Pancreas (tissue), 10 donors: ENCODE measurements at regions not wholly inside any gene's neighbourhood (a gene's known extent, or its start where the extent isn't known, plus 50 kb on each side); places are given as distances from the start of the nearest gene placed in this dataset.

Experiments used
- ATAC-seq, 4 donors: fragments of 200-7000 bp; cut with Tn5 transposase; one replicate each; pipeline versions ENCODE4 v1.8.0 to v1.9.1; 2020; ENCODE audit warnings: mild to moderate bottlenecking in 4 of 4, moderate library complexity in 4 of 4
- DNase-seq, 6 donors: peaks; one replicate each; pipeline ENCODE4 v3.0.0-alpha.2; 2020
- FAIRE-seq: peaks from 2 replicates; lab custom pipeline; 2012; peaks lifted over from hg19 to GRCh38; lab: Jason Lieb, UNC
- H3K27ac ChIP-seq, 4 donors: fragments of 200-600 bp; sonication (generic); 1 replicate in 3 of 4; 2 replicates in 1 of 4; pipeline versions ENCODE4 v1.5.0 to v1.8.0; 2020
- H3K27me3 ChIP-seq, 4 donors: fragments of 200-600 bp; one replicate each; pipeline ENCODE4 v1.8.0; 2021
- H3K36me3 ChIP-seq, 3 donors: fragments of 200-600 bp; sonication (generic) in 1 of 3; one replicate each; pipeline versions ENCODE4 v1.5.0 to v1.8.0; 2020 to 2021
- H3K4me1 ChIP-seq, 3 donors: fragments of 200-600 bp; one replicate each; pipeline ENCODE4 v1.8.0; 2021
- H3K4me3 ChIP-seq, 4 donors: fragments of 200-600 bp; sonication (generic) in 2 of 4; one replicate each; pipeline versions ENCODE4 v1.5.0 to v1.8.0; 2020 to 2021
- H3K9me3 ChIP-seq, 4 donors: fragments of 200-600 bp; one replicate each; pipeline ENCODE4 v1.8.0; 2021
- CTCF ChIP-seq, 4 donors: fragments of 200-600 bp; sonication (generic) in 3 of 4; IDR thresholded peaks; one replicate each; pipeline versions ENCODE4 v1.5.0 to v1.8.0; 2021; ENCODE audit warnings: antibody characterized with exemption in 4 of 4
- WGBS, 2 donors: extraction: QIAGEN DNeasy Blood & Tissue Kit; methylation state at CpG; one replicate each; pipeline ENCODE4 v1.1.7; 2013; 5-methylcytosine and 5-hydroxymethylcytosine counted together
- intact Hi-C, 3 donors: fragments of 100-400 bp; cut with DNase I; formaldehyde crosslinking; loops; one replicate each; pipeline versions ENCODE4 v1.11.1 to v1.14.2; 2022
- donor health status: healthy with polysubstance abuse.
- donor health status: DM: no; HTN: no; CAD: no; lungs with moderate emphysema.
- donor health status: DM: no; HTN: no; CAD: no.
- donor health status: control.
- donor health status: control.
- donor health status: Bipolar disorder and iron deficiency.
- donor health status: DM: yes; HTN: yes; CAD: no.
- donor health status: DM: no; HTN: no; CAD: no.
- donor health status: DM: no; HTN: no; CAD: no.
- donor health status: DM: yes; HTN: yes; CAD: no.

- TF ChIP-seq CTCF (IDR thresholded peaks at IDR 0.05), result no peak
- ATAC-seq (no peak), FAIRE-seq (no peak), DNase-seq (no peak)
- Histone ChIP-seq H3K9me3 (no peaks in the 10 kb centered on the region), H3K27ac (no peak overlapping the region), H3K4me3 (no peak overlapping the region), H3K4me1 (no peaks in the 10 kb centered on the region), H3K36me3 (no peaks in the 10 kb centered on the region), H3K27me3 (no peaks in the 10 kb centered on the region)
- intact Hi-C loops, result no loop called here
Observed at GRCh38 chr9:13414349-13414748, 134.9 kb upstream of the MPDZ start.

- ATAC-seq (no peak), DNase-seq (no peak), FAIRE-seq (no peak)
- 41 to 51% methylated on average over 2 of the region's 2 CpGs for WGBS, 2 donors
- H3K27me3 ChIP-seq, result no peaks in the 10 kb centered on the region
- H3K27ac ChIP-seq, result no peak overlapping the region
- no peak overlapping the region for H3K4me3 ChIP-seq
- intact Hi-C loops, result no loop called here
- H3K36me3 ChIP-seq, result no peaks in the 10 kb centered on the region
- H3K4me1 ChIP-seq, result no peaks in the 10 kb centered on the region
- TF ChIP-seq CTCF (IDR thresholded peaks at IDR 0.05), result no peak
- H3K9me3 ChIP-seq, result no peaks in the 10 kb centered on the region
Observed at GRCh38 chr9:13412331-13412730, 132.8 kb upstream of the MPDZ start.

GRCh38 chr9:13411791-13412190 lies 132.3 kb upstream of the MPDZ start:
- no peaks in the 10 kb centered on the region for H3K36me3 ChIP-seq
- DNase-seq, result no peak
- no peaks in the 10 kb centered on the region for H3K27me3 ChIP-seq
- H3K27ac ChIP-seq, result no peak overlapping the region
- ATAC-seq, result no peak
- no peak for FAIRE-seq
- no peak for TF ChIP-seq CTCF (IDR thresholded peaks at IDR 0.05)
- no peaks in the 10 kb centered on the region for H3K9me3 ChIP-seq
- no peak overlapping the region for H3K4me3 ChIP-seq
- no peaks in the 10 kb centered on the region for H3K4me1 ChIP-seq
- intact Hi-C loops, result no loop called here

GRCh38 chr9:13410566-13411031 lies 131.1 kb upstream of the MPDZ start:
- Histone ChIP-seq H3K9me3 (no peaks in the 10 kb centered on the region), H3K36me3 (no peaks in the 10 kb centered on the region), H3K27me3 (no peaks in the 10 kb centered on the region), H3K4me3 (no peak overlapping the region), H3K27ac (no peak overlapping the region), H3K4me1 (no peaks in the 10 kb centered on the region)
- WGBS, 2 donors, result 62 to 63% methylated on average over 2 of the region's 2 CpGs
- ATAC-seq, result no peak
- FAIRE-seq, result no peak
- intact Hi-C loops, result no loop called here
- no peak for DNase-seq
- TF ChIP-seq CTCF (IDR thresholded peaks at IDR 0.05), result no peak

- no peak for TF ChIP-seq CTCF (IDR thresholded peaks at IDR 0.05)
- H3K9me3 ChIP-seq, result no peaks in the 10 kb centered on the region
- no peaks in the 10 kb centered on the region for H3K36me3 ChIP-seq
- no peak overlapping the region for H3K27ac ChIP-seq
- no peak for DNase-seq
- H3K4me1 ChIP-seq, result no peaks in the 10 kb centered on the region
- no peaks in the 10 kb centered on the region for H3K27me3 ChIP-seq
- H3K4me3 ChIP-seq, result no peak overlapping the region
- no peak for FAIRE-seq
- intact Hi-C loops, result no loop called here
- ATAC-seq, result no peak
Observed at GRCh38 chr9:13397661-13398060, 118.2 kb upstream of the MPDZ start.
